OCI-LY7 (cell line): ENCODE measurements at regions not wholly inside any gene's neighbourhood (a gene's known extent, or its start where the extent isn't known, plus 50 kb on each side); places are given as distances from the start of the nearest gene placed in this dataset.

ENCODE experiments used
- CTCF ChIP-seq: fragments of 200-600 bp; sonication (generic); conservative IDR thresholded peaks from 2 replicates; pipeline ENCODE4 v1.5.1; 2014; ENCODE audit warnings: mild to moderate bottlenecking, antibody characterized with exemption, low read length, moderate library complexity, mixed read lengths
- EZH2phosphoT487 ChIP-seq: fragments of 200-600 bp; sonication (generic); IDR thresholded peaks from 2 replicates; pipeline ENCODE4 v1.6.1; 2018; ENCODE audit warnings: low read depth, borderline replicate concordance, mild to moderate bottlenecking, mixed run types, antibody characterized with exemption, low read length, moderate library complexity, mixed read lengths

- TF ChIP-seq CTCF (no peak), EZH2phosphoT487 (no peak)
These were observed 358.8 kb downstream of the MID1IP1 start for GRCh38 chrX:39159921-39160507.
